Trophoblast cell (in vitro differentiated cells and primary cell): ENCODE measurements at regions not wholly inside any gene's neighbourhood (a gene's known extent, or its start where the extent isn't known, plus 50 kb on each side); places are given as distances from the start of the nearest gene placed in this dataset.

Source experiments
- DNase-seq, 2 donors: peaks; one replicate each; pipeline ENCODE4 v3.0.0-alpha.2; 2016
- H2AFZ ChIP-seq: 2 replicates; pipeline ENCODE4 v1.6.1; 2013; ENCODE audit warnings: low read length, moderate library complexity, mild to moderate bottlenecking; ENCODE audit not compliant: insufficient read depth, poor library complexity
- H2AK5ac ChIP-seq: 2 replicates; pipeline ENCODE4 v1.6.1; 2013; ENCODE audit warnings: mild to moderate bottlenecking, low read length
- H2BK120ac ChIP-seq: 2 replicates; pipeline ENCODE4 v1.6.1; 2013; ENCODE audit warnings: low read length, mild to moderate bottlenecking, moderate library complexity; ENCODE audit not compliant: insufficient read depth, poor library complexity
- H2BK12ac ChIP-seq: 2 replicates; pipeline ENCODE4 v1.6.1; 2013; ENCODE audit warnings: mild to moderate bottlenecking, low read length, moderate library complexity
- H2BK5ac ChIP-seq: 2 replicates; pipeline ENCODE4 v1.6.1; 2013; ENCODE audit warnings: low read length, low read depth, moderate library complexity, mild to moderate bottlenecking; ENCODE audit not compliant: poor library complexity
- H3K14ac ChIP-seq: 2 replicates; pipeline ENCODE4 v1.6.1; 2013; ENCODE audit warnings: mild to moderate bottlenecking, low read length
- H3K18ac ChIP-seq: 2 replicates; pipeline ENCODE4 v1.6.1; 2013; ENCODE audit warnings: mild to moderate bottlenecking, low read length
- H3K23ac ChIP-seq: 2 replicates; pipeline ENCODE4 v1.6.1; 2013; ENCODE audit warnings: low read length
- H3K27ac ChIP-seq: 2 replicates; pipeline ENCODE4 v1.5.1; 2013; ENCODE audit warnings: low read depth, mild to moderate bottlenecking, inconsistent platforms, low read length, moderate library complexity
- H3K27me3 ChIP-seq: 2 replicates; pipeline ENCODE4 v1.6.1; 2013; ENCODE audit warnings: inconsistent platforms, mild to moderate bottlenecking, low read length, moderate library complexity; ENCODE audit not compliant: insufficient read depth
- H3K36me3 ChIP-seq, 2 experiments: 1 replicate in 1 of 2; 2 replicates in 1 of 2; pipeline ENCODE4 v1.6.1; 2013; ENCODE audit warnings: low read length in 2 of 2, mild to moderate bottlenecking in 2 of 2, moderate library complexity in 1 of 2; ENCODE audit not compliant: insufficient read depth in 2 of 2, control insufficient read depth in 1 of 2
- H3K4ac ChIP-seq: 2 replicates; pipeline ENCODE4 v1.6.1; 2013; ENCODE audit warnings: low read depth, mild to moderate bottlenecking, low read length, moderate library complexity
- H3K4me1 ChIP-seq, 2 experiments: 1 replicate in 1 of 2; 2 replicates in 1 of 2; pipeline ENCODE4 v1.6.1; 2013; ENCODE audit warnings: low read length in 2 of 2, mild to moderate bottlenecking in 2 of 2, moderate library complexity in 1 of 2; ENCODE audit not compliant: insufficient read depth in 2 of 2, control insufficient read depth in 1 of 2
- H3K4me2 ChIP-seq: 2 replicates; pipeline ENCODE4 v1.6.1; 2013; ENCODE audit warnings: inconsistent platforms, mild to moderate bottlenecking, low read length, moderate library complexity
- H3K4me3 ChIP-seq: 2 replicates; pipeline ENCODE4 v1.5.1; 2013; ENCODE audit warnings: mild to moderate bottlenecking, low read depth, low read length, inconsistent platforms
- H3K79me1 ChIP-seq: one replicate; pipeline ENCODE4 v1.6.1; 2013; ENCODE audit warnings: low read length
- H3K79me2 ChIP-seq: 2 replicates; pipeline ENCODE4 v1.6.1; 2013; ENCODE audit warnings: low read length, mild to moderate bottlenecking; ENCODE audit not compliant: control insufficient read depth, insufficient read depth, poor library complexity
- H3K9ac ChIP-seq: 2 replicates; pipeline ENCODE4 v1.6.1; 2013; ENCODE audit warnings: mild to moderate bottlenecking, low read length
- H3K9me3 ChIP-seq: 2 replicates; pipeline ENCODE4 v1.6.1; 2013; ENCODE audit warnings: low read depth, mild to moderate bottlenecking, control low read depth, inconsistent platforms, low read length; ENCODE audit not compliant: insufficient read depth
- H4K12ac ChIP-seq: 2 replicates; pipeline ENCODE4 v1.6.1; 2013; ENCODE audit warnings: low read depth, mild to moderate bottlenecking, low read length, moderate library complexity
- H4K8ac ChIP-seq: 2 replicates; pipeline ENCODE4 v1.6.1; 2013; ENCODE audit warnings: low read depth, mild to moderate bottlenecking, low read length, moderate library complexity
- H4K91ac ChIP-seq: one replicate; pipeline ENCODE4 v1.6.1; 2013; ENCODE audit warnings: low read depth, mild to moderate bottlenecking, low read length, moderate library complexity
- WGBS: extraction: QIAGEN DNeasy Blood & Tissue Kit; methylation state at CpG from one replicate; pipeline ENCODE4 v1.1.7; 2013; ENCODE audit warnings: missing lambda C conversion rate; ENCODE audit not compliant: insufficient read length, insufficient coverage; ENCODE audit errors: extremely low coverage; 5-methylcytosine and 5-hydroxymethylcytosine counted together

DNA sequence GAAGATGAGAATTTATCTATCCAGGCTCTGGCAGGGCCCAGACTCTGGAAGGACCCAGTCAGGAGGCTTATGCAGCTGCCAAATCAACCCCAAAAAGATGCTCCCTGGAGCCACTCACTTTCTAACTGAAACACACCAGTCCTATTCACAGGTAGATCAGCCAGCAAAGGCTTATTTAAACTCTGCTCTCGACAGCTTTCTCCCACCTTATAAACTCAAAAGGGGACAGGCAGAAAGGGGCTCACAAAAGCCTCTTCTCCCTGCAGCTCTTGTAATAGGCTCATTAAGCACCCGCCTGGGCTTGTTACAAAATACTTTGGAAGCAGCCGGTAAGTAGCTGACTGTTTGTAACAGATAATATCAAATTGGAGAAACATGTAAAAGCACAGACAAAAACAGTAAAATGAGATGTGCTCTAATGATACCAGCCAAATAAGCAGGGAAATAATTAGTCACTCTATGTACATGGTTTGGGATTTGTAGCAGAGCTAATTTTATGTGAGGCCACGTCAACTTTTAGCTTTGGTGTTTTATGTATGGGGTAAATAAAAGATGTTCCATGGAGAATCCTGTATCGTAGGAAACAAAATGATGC, 213.8 kb downstream of the NR2F2 start:
- DNase-seq: no peak
- Histone ChIP-seq H3K79me1 (no peaks in the 10 kb centered on the region), H4K8ac (no peak overlapping the region), H4K12ac (no peak overlapping the region), H3K27ac (no peak overlapping the region), H3K4me3 (no peak overlapping the region), H3K27me3 (no peaks in the 10 kb centered on the region), H3K9me3 (no peaks in the 10 kb centered on the region), H2AK5ac (no peak overlapping the region), H3K23ac (no peak overlapping the region), H4K91ac (no peak overlapping the region), H3K79me2 (no peaks in the 10 kb centered on the region), H2BK120ac (no peak overlapping the region), H2BK5ac (no peak overlapping the region), H3K18ac (no peak overlapping the region), H2BK12ac (no peak overlapping the region), H3K4ac (no peak overlapping the region), H3K4me2 (no peak overlapping the region), H3K36me3 (no peaks in the 10 kb centered on the region), H3K14ac (no peak overlapping the region), H2AFZ (no peak overlapping the region), H3K9ac (no peak overlapping the region), H3K4me1 (no peaks in the 10 kb centered on the region)
- no CpG with 5 or more reads among the region's 5 CpGs for WGBS

DNA sequence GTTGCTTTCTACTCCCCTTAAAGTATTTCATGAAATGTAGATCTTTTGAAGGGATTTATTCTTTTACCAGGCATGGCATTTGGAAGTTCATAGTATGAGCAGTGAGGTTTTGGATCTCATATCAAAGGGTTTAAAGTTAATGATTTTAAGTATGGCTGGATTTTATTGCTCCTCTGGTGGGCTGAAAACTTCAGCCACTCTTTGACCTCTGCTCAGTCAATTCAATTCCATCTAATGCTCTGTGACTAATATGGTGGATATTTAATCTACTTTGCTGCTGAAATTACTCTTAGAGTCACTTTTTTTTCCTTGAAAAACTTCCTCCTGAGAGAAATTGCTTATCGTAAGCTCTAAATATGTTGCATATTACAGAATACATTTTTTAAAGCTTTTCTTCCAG, 218.6 kb downstream of the NR2F2 start:
- no peaks in the 10 kb centered on the region for H3K9me3 ChIP-seq
- H2AFZ ChIP-seq: no peak overlapping the region
- no peaks in the 10 kb centered on the region for H3K4me1 ChIP-seq
- no peak overlapping the region for H3K4me3 ChIP-seq
- no peak for DNase-seq
- no peak overlapping the region for H4K91ac ChIP-seq
- H2BK12ac ChIP-seq: no peak overlapping the region
- no peaks in the 10 kb centered on the region for H3K79me1 ChIP-seq
- no peak overlapping the region for H3K18ac ChIP-seq
- no peak overlapping the region for H4K12ac ChIP-seq
- no peak overlapping the region for H3K14ac ChIP-seq
- H3K27ac ChIP-seq: no peak overlapping the region
- H3K4me2 ChIP-seq: no peak overlapping the region
- H2AK5ac ChIP-seq: no peak overlapping the region
- no peaks in the 10 kb centered on the region for H3K79me2 ChIP-seq
- WGBS: no CpG with 5 or more reads among the region's 1 CpG
- H4K8ac ChIP-seq: no peak overlapping the region
- H3K36me3 ChIP-seq: no peaks in the 10 kb centered on the region
- H3K27me3 ChIP-seq: no peaks in the 10 kb centered on the region
- no peak overlapping the region for H2BK120ac ChIP-seq
- no peak overlapping the region for H3K4ac ChIP-seq
- H3K23ac ChIP-seq: no peak overlapping the region
- no peak overlapping the region for H3K9ac ChIP-seq
- H2BK5ac ChIP-seq: no peak overlapping the region

DNA sequence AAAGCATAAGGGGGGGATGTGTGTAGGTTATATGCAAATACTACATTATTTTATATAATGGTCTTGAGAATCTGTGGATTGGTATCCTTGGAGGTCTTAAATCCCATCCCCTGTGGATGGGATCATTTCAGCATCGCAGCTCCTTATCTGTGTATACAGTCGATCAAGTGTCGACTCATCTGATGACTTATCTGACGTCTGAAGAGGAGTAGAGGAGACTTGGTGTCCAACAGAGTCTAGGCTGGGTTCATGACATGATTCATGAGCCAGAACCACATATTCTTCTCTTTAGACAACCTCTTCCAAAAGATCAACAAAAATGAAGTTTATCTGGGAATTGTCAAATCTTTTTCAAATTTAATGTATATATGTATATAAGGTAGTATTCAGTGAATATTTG, 220.7 kb downstream of the NR2F2 start:
- DNase-seq: no peak
- H2AK5ac ChIP-seq: no peak overlapping the region
- H3K4me1 ChIP-seq: no peaks in the 10 kb centered on the region
- no peak overlapping the region for H4K8ac ChIP-seq
- H3K4ac ChIP-seq: no peak overlapping the region
- H4K91ac ChIP-seq: no peak overlapping the region
- no peak overlapping the region for H3K23ac ChIP-seq
- no peaks in the 10 kb centered on the region for H3K27me3 ChIP-seq
- H3K79me1 ChIP-seq: no peaks in the 10 kb centered on the region
- no peak overlapping the region for H3K18ac ChIP-seq
- H3K4me2 ChIP-seq: no peak overlapping the region
- H3K14ac ChIP-seq: no peak overlapping the region
- no peaks in the 10 kb centered on the region for H3K36me3 ChIP-seq
- no peak overlapping the region for H3K9ac ChIP-seq
- WGBS: no CpG with 5 or more reads among the region's 4 CpGs
- H2AFZ ChIP-seq: no peak overlapping the region
- H2BK12ac ChIP-seq: no peak overlapping the region
- H3K4me3 ChIP-seq: no peak overlapping the region
- no peak overlapping the region for H4K12ac ChIP-seq
- no peak overlapping the region for H2BK120ac ChIP-seq
- no peak overlapping the region for H3K27ac ChIP-seq
- no peaks in the 10 kb centered on the region for H3K9me3 ChIP-seq
- H3K79me2 ChIP-seq: no peaks in the 10 kb centered on the region
- no peak overlapping the region for H2BK5ac ChIP-seq

DNA sequence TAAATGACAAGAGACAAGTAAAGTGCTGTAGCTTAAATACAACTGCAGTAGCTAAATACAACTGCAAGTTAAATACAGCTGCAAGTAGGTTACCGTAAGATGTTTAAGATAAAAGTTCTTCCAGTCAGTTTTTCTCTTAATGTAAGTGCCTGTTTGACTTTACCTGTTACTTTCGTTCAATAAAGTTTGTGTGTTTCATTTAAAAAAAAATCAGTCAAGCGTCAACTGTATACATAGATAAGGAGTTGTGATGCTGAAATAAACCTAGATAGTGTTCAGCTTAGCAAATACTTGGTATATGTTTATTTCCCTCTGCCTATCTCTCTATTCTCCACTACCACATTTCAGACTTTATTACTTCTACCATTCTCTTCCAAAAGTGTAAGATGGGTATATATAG, 221.2 kb downstream of the NR2F2 start:
- Histone ChIP-seq H3K79me1 (no peaks in the 10 kb centered on the region), H3K23ac (no peak overlapping the region), H3K27ac (no peak overlapping the region), H4K91ac (no peak overlapping the region), H3K4ac (no peak overlapping the region), H3K4me3 (no peak overlapping the region), H3K4me1 (no peaks in the 10 kb centered on the region), H2AFZ (no peak overlapping the region), H3K79me2 (no peaks in the 10 kb centered on the region), H3K9ac (no peak overlapping the region), H2BK5ac (no peak overlapping the region), H3K27me3 (no peaks in the 10 kb centered on the region), H2BK120ac (no peak overlapping the region), H2AK5ac (no peak overlapping the region), H3K9me3 (no peaks in the 10 kb centered on the region), H3K14ac (no peak overlapping the region), H3K18ac (no peak overlapping the region), H3K4me2 (no peak overlapping the region), H4K12ac (no peak overlapping the region), H2BK12ac (no peak overlapping the region), H4K8ac (no peak overlapping the region), H3K36me3 (no peaks in the 10 kb centered on the region)
- no CpG with 5 or more reads among the region's 3 CpGs for WGBS
- DNase-seq: no peak
